ENCODE measurements at regions not wholly inside any gene's neighbourhood (a gene's known extent, or its start where the extent isn't known, plus 50 kb on each side); places are given as distances from the start of the nearest gene placed in this dataset.
"Not testable (repeated sequence)": the region's sequence is repeated elsewhere in the genome, so short reads cannot be mapped to it uniquely, and the experiment has no call there.

DNA sequence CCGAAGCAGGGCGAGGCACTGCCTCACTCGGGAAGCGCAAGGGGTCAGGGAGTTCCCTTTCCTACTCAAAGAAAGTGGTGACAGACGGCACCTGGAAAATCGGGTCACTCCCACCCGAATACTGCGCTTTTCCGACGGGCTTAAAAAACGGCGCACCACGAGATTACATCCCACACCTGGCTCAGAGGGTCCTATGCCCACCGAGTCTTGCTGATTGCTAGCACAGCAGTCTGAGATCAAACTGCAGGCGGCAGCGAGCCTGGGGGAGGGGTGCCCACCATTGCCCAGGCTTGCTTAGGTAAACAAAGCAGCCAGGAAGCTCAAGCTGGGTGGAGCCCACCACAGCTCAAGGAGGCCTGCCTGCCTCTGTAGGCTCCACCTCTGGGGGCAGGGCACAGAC lies 549.4 kb downstream of the KIF20B start:
- not testable (repeated sequence) for H3K36me3 ChIP-seq (ENCODE audit: control insufficient read depth, insufficient read depth, low read length); H3K9me3 ChIP-seq (ENCODE audit: control insufficient read depth, low read length); H3K4me1 ChIP-seq (ENCODE audit: control insufficient read depth, insufficient read depth, low read length, poor library complexity, severe bottlenecking); H3K4me3 ChIP-seq (ENCODE audit: insufficient read depth, low read depth, low read length, poor library complexity, severe bottlenecking); DNase-seq; H3K27ac ChIP-seq (ENCODE audit: insufficient read depth, low read length, poor library complexity, severe bottlenecking); H3K27me3 ChIP-seq (replicated peaks; ENCODE audit: control insufficient read depth, insufficient read depth, low read length, poor library complexity, severe bottlenecking)

GRCh38 chr10:90269699-90270098 lies 568.3 kb downstream of the KIF20B start:
- H3K27me3 ChIP-seq (replicated peaks; ENCODE audit: control insufficient read depth, insufficient read depth, low read length, poor library complexity, severe bottlenecking) = no peaks in the 10 kb centered on the region
- no peaks in the 10 kb centered on the region for H3K36me3 ChIP-seq (ENCODE audit: control insufficient read depth, insufficient read depth, low read length)
- no peaks in the 10 kb centered on the region for H3K4me1 ChIP-seq (ENCODE audit: control insufficient read depth, insufficient read depth, low read length, poor library complexity, severe bottlenecking)
- no peak for DNase-seq
- no peak overlapping the region for H3K4me3 ChIP-seq (ENCODE audit: insufficient read depth, low read depth, low read length, poor library complexity, severe bottlenecking)
- no peaks in the 10 kb centered on the region for H3K9me3 ChIP-seq (ENCODE audit: control insufficient read depth, low read length)
- H3K27ac ChIP-seq (ENCODE audit: insufficient read depth, low read length, poor library complexity, severe bottlenecking) = no peak overlapping the region

DNA sequence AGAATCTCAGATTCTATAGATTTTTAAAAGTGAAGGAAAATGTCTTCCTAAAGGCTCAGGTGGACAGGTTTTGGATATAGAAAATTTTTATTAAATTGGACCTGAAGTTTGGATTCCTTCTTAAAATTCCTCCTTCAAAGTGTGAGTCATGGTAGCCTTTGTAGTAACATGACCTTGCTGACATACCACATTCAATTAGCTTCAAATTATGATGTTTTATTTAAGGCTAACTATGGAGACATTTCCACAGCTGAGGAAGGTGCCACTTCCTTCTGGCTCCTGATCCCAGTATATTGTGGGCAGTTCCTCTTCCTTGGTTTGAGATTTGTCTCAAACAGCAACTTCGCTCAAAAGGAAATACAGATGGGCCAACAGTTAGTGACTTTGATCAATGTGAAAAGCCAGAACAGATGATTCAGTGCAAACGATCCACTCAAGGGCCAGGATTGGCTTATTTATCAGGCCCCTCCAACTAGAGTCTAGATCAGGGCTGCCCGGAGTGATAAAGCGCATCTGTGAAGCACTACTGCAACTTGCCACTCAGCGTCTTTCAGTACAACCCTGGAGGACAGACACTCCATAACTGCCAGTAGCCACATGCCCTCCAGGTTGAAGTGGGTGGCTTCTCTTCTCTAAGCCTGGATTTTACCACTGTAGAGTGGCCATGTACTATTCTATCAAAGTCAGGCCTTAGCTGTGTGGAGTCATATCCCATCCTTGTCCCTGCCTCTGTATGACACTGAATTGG lies 573.5 kb downstream of the KIF20B start:
- H3K27ac ChIP-seq (ENCODE audit: insufficient read depth, low read length, poor library complexity, severe bottlenecking) = no peak overlapping the region
- no peaks in the 10 kb centered on the region for H3K9me3 ChIP-seq (ENCODE audit: control insufficient read depth, low read length)
- H3K27me3 ChIP-seq (replicated peaks; ENCODE audit: control insufficient read depth, insufficient read depth, low read length, poor library complexity, severe bottlenecking) = no peaks in the 10 kb centered on the region
- H3K4me3 ChIP-seq (ENCODE audit: insufficient read depth, low read depth, low read length, poor library complexity, severe bottlenecking) = no peak overlapping the region
- DNase-seq = no peak
- H3K4me1 ChIP-seq (ENCODE audit: control insufficient read depth, insufficient read depth, low read length, poor library complexity, severe bottlenecking) = no peaks in the 10 kb centered on the region
- no peaks in the 10 kb centered on the region for H3K36me3 ChIP-seq (ENCODE audit: control insufficient read depth, insufficient read depth, low read length)

- no peak overlapping the region for H3K27ac ChIP-seq (ENCODE audit: insufficient read depth, low read length, poor library complexity, severe bottlenecking)
Measured at GRCh38 chr10:90276894-90277475, 575.6 kb downstream of the KIF20B start.

GRCh38 chr10:90286406-90286805 lies 571.4 kb downstream of the HTR7 start:
- no peaks in the 10 kb centered on the region for H3K27me3 ChIP-seq (replicated peaks; ENCODE audit: control insufficient read depth, insufficient read depth, low read length, poor library complexity, severe bottlenecking)
- no peaks in the 10 kb centered on the region for H3K4me1 ChIP-seq (ENCODE audit: control insufficient read depth, insufficient read depth, low read length, poor library complexity, severe bottlenecking)

More at GRCh38 chr10:90276894-90277475, 575.6 kb downstream of the KIF20B start:
- H3K9me3 ChIP-seq (ENCODE audit: control insufficient read depth, low read length) = no peaks in the 10 kb centered on the region
- no peaks in the 10 kb centered on the region for H3K4me1 ChIP-seq (ENCODE audit: control insufficient read depth, insufficient read depth, low read length, poor library complexity, severe bottlenecking)
- H3K36me3 ChIP-seq (ENCODE audit: control insufficient read depth, insufficient read depth, low read length) = no peaks in the 10 kb centered on the region
- DNase-seq = no peak
- H3K4me3 ChIP-seq (ENCODE audit: insufficient read depth, low read depth, low read length, poor library complexity, severe bottlenecking) = no peak overlapping the region
- H3K27me3 ChIP-seq (replicated peaks; ENCODE audit: control insufficient read depth, insufficient read depth, low read length, poor library complexity, severe bottlenecking) = no peaks in the 10 kb centered on the region

DNA sequence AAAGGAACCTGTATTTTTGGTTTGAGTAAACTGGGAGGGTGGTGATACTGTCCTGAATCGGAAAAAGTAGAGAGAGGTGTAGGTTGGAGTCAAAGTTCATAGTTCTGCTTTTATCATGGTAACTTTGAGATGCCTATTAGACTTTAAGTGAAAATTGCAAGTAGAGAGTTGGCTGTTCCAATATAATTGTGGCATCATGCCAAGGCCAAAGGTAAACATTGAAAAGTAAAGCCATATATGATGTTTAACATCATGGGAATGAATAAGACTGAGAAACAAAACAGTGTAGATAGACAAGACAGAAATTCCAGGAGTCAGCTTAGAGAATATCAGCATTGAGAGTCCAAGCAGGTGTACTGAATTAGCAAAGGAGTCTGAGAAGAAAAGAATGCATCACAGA lies 570.9 kb downstream of the HTR7 start:
- H3K36me3 ChIP-seq (ENCODE audit: control insufficient read depth, insufficient read depth, low read length) = no peaks in the 10 kb centered on the region
- no peaks in the 10 kb centered on the region for H3K27me3 ChIP-seq (replicated peaks; ENCODE audit: control insufficient read depth, insufficient read depth, low read length, poor library complexity, severe bottlenecking)
- DNase-seq = no peak
- H3K4me3 ChIP-seq (ENCODE audit: insufficient read depth, low read depth, low read length, poor library complexity, severe bottlenecking) = no peak overlapping the region
- no peak overlapping the region for H3K27ac ChIP-seq (ENCODE audit: insufficient read depth, low read length, poor library complexity, severe bottlenecking)
- H3K9me3 ChIP-seq (ENCODE audit: control insufficient read depth, low read length) = no peaks in the 10 kb centered on the region
- no peaks in the 10 kb centered on the region for H3K4me1 ChIP-seq (ENCODE audit: control insufficient read depth, insufficient read depth, low read length, poor library complexity, severe bottlenecking)

More at GRCh38 chr10:90286406-90286805, 571.4 kb downstream of the HTR7 start:
- DNase-seq = no peak
- H3K27ac ChIP-seq (ENCODE audit: insufficient read depth, low read length, poor library complexity, severe bottlenecking) = no peak overlapping the region
- H3K36me3 ChIP-seq (ENCODE audit: control insufficient read depth, insufficient read depth, low read length) = no peaks in the 10 kb centered on the region
- no peak overlapping the region for H3K4me3 ChIP-seq (ENCODE audit: insufficient read depth, low read depth, low read length, poor library complexity, severe bottlenecking)
- H3K9me3 ChIP-seq (ENCODE audit: control insufficient read depth, low read length) = no peaks in the 10 kb centered on the region

GRCh38 chr10:90288391-90288933 lies 569.4 kb downstream of the HTR7 start:
- Histone ChIP-seq H3K36me3 (ENCODE audit: control insufficient read depth, insufficient read depth, low read length) (no peaks in the 10 kb centered on the region), H3K9me3 (ENCODE audit: control insufficient read depth, low read length) (no peaks in the 10 kb centered on the region), H3K4me1 (ENCODE audit: control insufficient read depth, insufficient read depth, low read length, poor library complexity, severe bottlenecking) (no peaks in the 10 kb centered on the region), H3K4me3 (ENCODE audit: insufficient read depth, low read depth, low read length, poor library complexity, severe bottlenecking) (no peak overlapping the region), H3K27me3 (replicated peaks; ENCODE audit: control insufficient read depth, insufficient read depth, low read length, poor library complexity, severe bottlenecking) (no peaks in the 10 kb centered on the region), H3K27ac (ENCODE audit: insufficient read depth, low read length, poor library complexity, severe bottlenecking) (no peak overlapping the region)
- DNase-seq = no peak

- Histone ChIP-seq H3K27ac (ENCODE audit: insufficient read depth, low read length, poor library complexity, severe bottlenecking) (no peak overlapping the region), H3K9me3 (ENCODE audit: control insufficient read depth, low read length) (no peaks in the 10 kb centered on the region), H3K4me3 (ENCODE audit: insufficient read depth, low read depth, low read length, poor library complexity, severe bottlenecking) (no peak overlapping the region), H3K27me3 (replicated peaks; ENCODE audit: control insufficient read depth, insufficient read depth, low read length, poor library complexity, severe bottlenecking) (no peaks in the 10 kb centered on the region), H3K4me1 (ENCODE audit: control insufficient read depth, insufficient read depth, low read length, poor library complexity, severe bottlenecking) (no peaks in the 10 kb centered on the region), H3K36me3 (ENCODE audit: control insufficient read depth, insufficient read depth, low read length) (no peaks in the 10 kb centered on the region)
- DNase-seq = no peak
Measured at GRCh38 chr10:90289037-90289436, 568.8 kb downstream of the HTR7 start.

- Histone ChIP-seq H3K27me3 (replicated peaks; ENCODE audit: control insufficient read depth, insufficient read depth, low read length, poor library complexity, severe bottlenecking) (no peaks in the 10 kb centered on the region), H3K9me3 (ENCODE audit: control insufficient read depth, low read length) (no peaks in the 10 kb centered on the region), H3K4me3 (ENCODE audit: insufficient read depth, low read depth, low read length, poor library complexity, severe bottlenecking) (no peak overlapping the region), H3K36me3 (ENCODE audit: control insufficient read depth, insufficient read depth, low read length) (no peaks in the 10 kb centered on the region), H3K4me1 (ENCODE audit: control insufficient read depth, insufficient read depth, low read length, poor library complexity, severe bottlenecking) (no peaks in the 10 kb centered on the region), H3K27ac (ENCODE audit: insufficient read depth, low read length, poor library complexity, severe bottlenecking) (no peak overlapping the region)
- no peak for DNase-seq
Measured at GRCh38 chr10:90293616-90294015, 564.2 kb downstream of the HTR7 start.

DNA sequence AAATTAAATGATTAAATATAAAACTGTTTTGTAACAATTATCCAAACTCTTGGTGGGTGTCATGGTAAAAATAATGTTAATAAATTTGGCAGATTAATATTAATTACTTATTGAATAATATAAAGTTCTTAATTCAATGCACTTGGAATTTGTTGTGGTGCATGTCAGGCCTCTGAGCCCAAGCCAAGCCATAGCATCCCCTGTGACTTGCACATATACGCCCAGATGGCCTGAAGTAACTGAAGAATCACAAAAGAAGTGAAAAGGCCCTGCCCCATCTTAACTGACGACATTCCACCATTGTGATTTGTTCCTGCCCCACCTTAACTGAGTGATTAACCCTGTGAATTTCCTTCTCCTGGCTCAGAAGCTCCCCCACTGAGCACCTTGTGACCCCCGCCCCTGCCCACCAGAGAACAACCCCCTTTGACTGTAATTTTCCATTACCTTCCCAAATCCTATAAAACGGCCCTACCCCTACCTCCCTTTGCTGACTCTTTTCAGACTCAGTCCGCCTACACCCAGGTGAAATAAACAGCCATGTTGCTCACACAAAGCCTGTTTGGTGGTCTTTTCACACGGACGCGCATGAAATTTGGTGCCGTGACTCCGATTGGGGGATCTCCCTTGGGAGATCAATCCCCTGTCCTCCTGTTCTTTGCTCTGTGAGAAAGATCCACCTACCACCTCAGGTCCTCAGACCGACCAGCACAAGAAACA lies 562.9 kb downstream of the HTR7 start:
- not testable (repeated sequence) for H3K27ac ChIP-seq (ENCODE audit: insufficient read depth, low read length, poor library complexity, severe bottlenecking); DNase-seq; H3K36me3 ChIP-seq (ENCODE audit: control insufficient read depth, insufficient read depth, low read length); H3K27me3 ChIP-seq (replicated peaks; ENCODE audit: control insufficient read depth, insufficient read depth, low read length, poor library complexity, severe bottlenecking); H3K9me3 ChIP-seq (ENCODE audit: control insufficient read depth, low read length); H3K4me3 ChIP-seq (ENCODE audit: insufficient read depth, low read depth, low read length, poor library complexity, severe bottlenecking); H3K4me1 ChIP-seq (ENCODE audit: control insufficient read depth, insufficient read depth, low read length, poor library complexity, severe bottlenecking)

Data from effector memory CD4-positive, alpha-beta T cell (primary cell).